HEK293 (cell line): ENCODE measurements at regions not wholly inside any gene's neighbourhood (a gene's known extent, or its start where the extent isn't known, plus 50 kb on each side); places are given as distances from the start of the nearest gene placed in this dataset.

Experiments
- CTCF ChIA-PET: fragments of 350-600 bp; formaldehyde crosslinking; extraction: SDS; loops from one replicate; lab custom pipeline; 2021; ENCODE audit warnings: antibody characterized with exemption; lab: Yijun Ruan, JAX
- POLR2A ChIA-PET: fragments of 300-600 bp; formaldehyde crosslinking; extraction: SDS; loops from one replicate; lab custom pipeline; 2020; ENCODE audit warnings: antibody characterized with exemption, inconsistent platforms; lab: Yijun Ruan, JAX
- H3K27ac ChIP-seq: fragments of 200-500 bp; sonication (Bioruptor generic); 2 replicates; pipeline ENCODE4 v1.5.1; 2014; ENCODE audit warnings: low read depth, low read length, control low read depth, inconsistent platforms; ENCODE audit errors: extremely low read depth
- H3K36me3 ChIP-seq, 2 experiments: fragments of 200-500 bp in 1 of 2; sonication (Bioruptor generic) in 1 of 2; 1 replicate in 1 of 2; 2 replicates in 1 of 2; pipeline ENCODE4 v1.5.1; 2014 to 2017; ENCODE audit warnings: inconsistent platforms in 2 of 2, low read length in 2 of 2; ENCODE audit not compliant: control insufficient read depth in 2 of 2, insufficient read depth in 1 of 2
- H3K4me1 ChIP-seq: fragments of 200-500 bp; sonication (Bioruptor generic); 2 replicates; pipeline ENCODE4 v1.5.1; 2014; ENCODE audit warnings: mild to moderate bottlenecking, low read length, inconsistent platforms; ENCODE audit not compliant: control insufficient read depth, insufficient read depth
- H3K4me3 ChIP-seq: 2 replicates; pipeline ENCODE4 v1.5.1; 2011; ENCODE audit warnings: low read depth, mild to moderate bottlenecking, control low read depth, low read length, moderate library complexity
- H3K9me3 ChIP-seq: fragments of 200-500 bp; sonication (Bioruptor generic); 2 replicates; pipeline ENCODE4 v1.5.1; 2014; ENCODE audit warnings: low read depth, low read length, inconsistent platforms; ENCODE audit not compliant: control insufficient read depth, insufficient read depth
- TCF7L2 ChIP-seq: IDR thresholded peaks from 2 replicates; pipeline ENCODE4 v1.6.1; 2011; ENCODE audit warnings: low read depth, mild to moderate bottlenecking, inconsistent platforms, low read length, moderate library complexity, borderline replicate concordance
- YY2 ChIP-seq: fragments of 450-650 bp; formaldehyde crosslinking; IDR thresholded peaks from 2 replicates; pipeline ENCODE4 v1.5.1; 2016; ENCODE audit warnings: missing biosample characterization, missing genetic modification characterization
- ZNF19 ChIP-seq: fragments of 450-650 bp; formaldehyde crosslinking; IDR thresholded peaks from 2 replicates; pipeline ENCODE4; 2016; ENCODE audit warnings: missing biosample characterization, missing genetic modification characterization, low read depth
- ZNF214 ChIP-seq: fragments of 450-650 bp; formaldehyde crosslinking; IDR thresholded peaks from 2 replicates; pipeline ENCODE4 v1.5.1; 2017; ENCODE audit warnings: missing biosample characterization, mild to moderate bottlenecking, missing genetic modification characterization, borderline replicate concordance
- ZNF514 ChIP-seq: fragments of 450-650 bp; formaldehyde crosslinking; IDR thresholded peaks from 2 replicates; pipeline ENCODE4 v1.5.1; 2016; ENCODE audit warnings: missing biosample characterization, missing genetic modification characterization
- ZNF549 ChIP-seq: fragments of 450-650 bp; IDR thresholded peaks from 2 replicates; pipeline ENCODE4 v1.5.1; 2018; ENCODE audit warnings: missing biosample characterization, missing genetic modification characterization, mild to moderate bottlenecking, inconsistent platforms, moderate library complexity
- ZNF585B ChIP-seq: fragments of 450-650 bp; formaldehyde crosslinking; IDR thresholded peaks from 2 replicates; pipeline ENCODE4 v1.5.1; 2016; ENCODE audit warnings: missing biosample characterization, missing genetic modification characterization
- ZXDB ChIP-seq: fragments of 450-650 bp; formaldehyde crosslinking; IDR thresholded peaks from 2 replicates; pipeline ENCODE4 v1.5.1; 2016; ENCODE audit warnings: missing biosample characterization, missing genetic modification characterization
- TF ChIP-seq, protein P1 (sequence below): fragments of 450-650 bp; formaldehyde crosslinking; IDR thresholded peaks from 2 replicates; pipeline ENCODE4 v1.5.1; 2016; ENCODE audit warnings: missing biosample characterization, missing genetic modification characterization
- TF ChIP-seq, protein P2 (sequence below): fragments of 450-650 bp; formaldehyde crosslinking; IDR thresholded peaks from 2 replicates; pipeline ENCODE4; 2016; ENCODE audit warnings: missing biosample characterization, missing genetic modification characterization
- TF ChIP-seq, protein P3 (sequence below): fragments of 450-650 bp; formaldehyde crosslinking; IDR thresholded peaks from 2 replicates; pipeline ENCODE4 v1.5.1; 2016; ENCODE audit warnings: missing biosample characterization, missing genetic modification characterization
- TF ChIP-seq, protein P4 (sequence below): fragments of 450-650 bp; formaldehyde crosslinking; IDR thresholded peaks from 2 replicates; pipeline ENCODE4 v1.5.1; 2016; ENCODE audit warnings: missing biosample characterization, missing genetic modification characterization

DNA sequence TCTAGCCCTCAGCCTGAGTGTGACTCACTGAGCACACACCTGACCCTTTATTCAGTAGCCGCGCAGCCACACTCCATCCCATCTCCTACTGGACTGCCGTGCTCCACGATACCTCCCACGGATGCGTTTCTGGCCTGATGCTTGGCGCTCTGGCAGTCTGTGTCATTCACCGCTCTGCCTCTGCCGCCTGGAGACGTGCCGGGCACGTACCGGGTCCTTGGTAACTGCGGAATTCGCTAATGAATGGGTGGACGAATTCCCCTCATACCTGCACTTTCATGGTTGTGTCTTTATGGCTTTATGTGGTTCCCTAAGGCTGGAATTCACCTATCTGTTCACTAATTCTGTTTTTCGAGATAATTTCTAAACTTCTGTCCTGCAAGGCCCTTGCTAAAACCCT is 405.7 kb downstream of the QKI start (continued):
- TF ChIP-seq, protein P1, sequence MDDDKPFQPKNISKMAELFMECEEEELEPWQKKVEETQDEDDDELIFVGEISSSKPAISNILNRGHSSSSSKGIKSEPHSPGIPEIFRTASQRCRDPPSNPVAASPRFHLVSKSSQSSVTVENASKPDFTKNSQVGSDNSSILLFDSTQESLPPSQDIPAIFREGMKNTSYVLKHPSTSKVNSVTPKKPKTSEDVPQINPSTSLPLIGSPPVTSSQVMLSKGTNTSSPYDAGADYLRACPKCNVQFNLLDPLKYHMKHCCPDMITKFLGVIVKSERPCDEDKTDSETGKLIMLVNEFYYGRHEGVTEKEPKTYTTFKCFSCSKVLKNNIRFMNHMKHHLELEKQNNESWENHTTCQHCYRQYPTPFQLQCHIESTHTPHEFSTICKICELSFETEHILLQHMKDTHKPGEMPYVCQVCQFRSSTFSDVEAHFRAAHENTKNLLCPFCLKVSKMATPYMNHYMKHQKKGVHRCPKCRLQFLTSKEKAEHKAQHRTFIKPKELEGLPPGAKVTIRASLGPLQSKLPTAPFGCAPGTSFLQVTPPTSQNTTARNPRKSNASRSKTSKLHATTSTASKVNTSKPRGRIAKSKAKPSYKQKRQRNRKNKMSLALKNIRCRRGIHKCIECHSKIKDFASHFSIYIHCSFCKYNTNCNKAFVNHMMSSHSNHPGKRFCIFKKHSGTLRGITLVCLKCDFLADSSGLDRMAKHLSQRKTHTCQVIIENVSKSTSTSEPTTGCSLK (tag by site-specific recombination): no peak
- TF ChIP-seq ZNF214 (no peak), ZNF514 (tag by site-specific recombination) (no peak), YY2 (no peak)

DNA sequence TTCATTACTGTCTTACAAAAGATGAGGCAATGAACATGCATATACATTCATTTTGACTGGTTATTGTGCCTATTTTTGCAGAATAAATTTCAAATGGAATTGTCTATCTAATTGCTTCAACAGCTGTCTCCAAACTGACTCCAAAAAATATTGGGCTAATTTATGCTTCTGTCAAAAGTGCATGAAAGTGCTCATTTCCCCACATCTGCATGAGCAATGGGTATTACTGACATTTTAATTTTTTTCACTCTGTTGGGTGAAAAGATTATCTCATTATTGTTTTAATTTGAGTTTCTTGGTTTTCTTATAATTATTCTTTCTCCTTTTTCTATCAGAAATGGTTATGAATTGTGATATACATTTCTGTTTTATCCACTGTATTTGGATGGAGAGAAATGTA is 404.2 kb downstream of the QKI start:
- Histone ChIP-seq H3K27ac (no peak overlapping the region), H3K4me3 (no peak overlapping the region)
- no peak for TF ChIP-seq ZNF19 (tag by site-specific recombination)
- TF ChIP-seq, protein P2, sequence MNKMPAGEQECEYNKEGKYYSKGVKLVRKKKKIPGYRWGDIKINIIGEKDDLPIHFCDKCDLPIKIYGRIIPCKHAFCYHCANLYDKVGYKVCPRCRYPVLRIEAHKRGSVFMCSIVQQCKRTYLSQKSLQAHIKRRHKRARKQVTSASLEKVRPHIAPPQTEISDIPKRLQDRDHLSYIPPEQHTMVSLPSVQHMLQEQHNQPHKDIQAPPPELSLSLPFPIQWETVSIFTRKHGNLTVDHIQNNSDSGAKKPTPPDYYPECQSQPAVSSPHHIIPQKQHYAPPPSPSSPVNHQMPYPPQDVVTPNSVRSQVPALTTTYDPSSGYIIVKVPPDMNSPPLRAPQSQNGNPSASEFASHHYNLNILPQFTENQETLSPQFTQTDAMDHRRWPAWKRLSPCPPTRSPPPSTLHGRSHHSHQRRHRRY (tag by site-specific recombination): no peak
- no peak for TF ChIP-seq ZNF585B (tag by site-specific recombination)
- no peak for TF ChIP-seq ZNF549 (tag by site-specific recombination)
- no peak for TF ChIP-seq TCF7L2
- TF ChIP-seq ZXDB (tag by site-specific recombination): no peak
- TF ChIP-seq, all 188 proteins: peak for 0
- no peaks in the 10 kb centered on the region for H3K9me3 ChIP-seq
- no peaks in the 10 kb centered on the region for H3K36me3 ChIP-seq
- ChIA-PET CTCF (no interaction called here), POLR2A (no interaction called here)
- no peaks in the 10 kb centered on the region for H3K4me1 ChIP-seq

DNA sequence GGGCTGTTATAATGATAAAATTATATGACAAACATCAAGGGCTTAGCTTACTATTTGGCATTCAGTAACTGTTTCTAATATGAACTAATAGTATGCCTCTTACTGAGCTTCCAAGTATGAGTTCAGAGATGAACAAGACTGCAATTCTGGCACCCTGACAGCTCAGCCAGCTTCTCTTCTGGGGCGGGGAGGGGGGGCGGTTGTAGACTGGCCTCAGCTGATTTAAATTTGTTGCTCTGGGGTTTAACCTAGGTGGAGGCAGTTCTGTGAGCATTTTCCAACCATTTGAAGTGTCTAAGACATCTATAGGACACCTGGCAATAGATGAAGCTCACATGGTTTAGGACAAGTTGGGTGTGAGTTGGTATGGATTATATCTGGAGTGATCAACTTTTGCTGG is 401.9 kb downstream of the QKI start:
- POLR2A ChIA-PET: interaction anchor here (0.6 kb wide), 1 partner anchor 1762 kb away, joined by 6 read pairs; no protein-coding TSS in a partner anchor
- TF ChIP-seq, protein P3, sequence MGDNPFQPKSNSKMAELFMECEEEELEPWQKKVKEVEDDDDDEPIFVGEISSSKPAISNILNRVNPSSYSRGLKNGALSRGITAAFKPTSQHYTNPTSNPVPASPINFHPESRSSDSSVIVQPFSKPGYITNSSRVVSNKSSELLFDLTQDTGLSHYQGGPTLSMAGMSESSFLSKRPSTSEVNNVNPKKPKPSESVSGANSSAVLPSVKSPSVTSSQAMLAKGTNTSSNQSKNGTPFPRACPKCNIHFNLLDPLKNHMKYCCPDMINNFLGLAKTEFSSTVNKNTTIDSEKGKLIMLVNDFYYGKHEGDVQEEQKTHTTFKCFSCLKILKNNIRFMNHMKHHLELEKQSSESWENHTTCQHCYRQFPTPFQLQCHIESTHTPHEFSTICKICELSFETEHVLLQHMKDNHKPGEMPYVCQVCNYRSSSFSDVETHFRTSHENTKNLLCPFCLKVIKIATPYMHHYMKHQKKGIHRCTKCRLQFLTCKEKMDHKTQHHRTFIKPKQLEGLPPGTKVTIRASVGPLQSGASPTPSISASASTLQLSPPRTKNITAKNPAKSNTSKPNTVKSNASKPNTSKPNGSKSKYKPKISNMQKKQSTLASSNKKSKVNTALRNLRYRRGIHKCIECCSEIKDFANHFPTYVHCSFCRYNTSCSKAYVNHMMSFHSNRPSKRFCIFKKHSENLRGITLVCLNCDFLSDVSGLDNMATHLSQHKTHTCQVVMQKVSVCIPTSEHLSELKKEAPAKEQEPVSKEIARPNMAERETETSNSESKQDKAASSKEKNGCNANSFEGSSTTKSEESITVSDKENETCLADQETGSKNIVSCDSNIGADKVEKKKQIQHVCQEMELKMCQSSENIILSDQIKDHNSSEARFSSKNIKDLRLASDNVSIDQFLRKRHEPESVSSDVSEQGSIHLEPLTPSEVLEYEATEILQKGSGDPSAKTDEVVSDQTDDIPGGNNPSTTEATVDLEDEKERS: no peak
- TF ChIP-seq, protein P4, sequence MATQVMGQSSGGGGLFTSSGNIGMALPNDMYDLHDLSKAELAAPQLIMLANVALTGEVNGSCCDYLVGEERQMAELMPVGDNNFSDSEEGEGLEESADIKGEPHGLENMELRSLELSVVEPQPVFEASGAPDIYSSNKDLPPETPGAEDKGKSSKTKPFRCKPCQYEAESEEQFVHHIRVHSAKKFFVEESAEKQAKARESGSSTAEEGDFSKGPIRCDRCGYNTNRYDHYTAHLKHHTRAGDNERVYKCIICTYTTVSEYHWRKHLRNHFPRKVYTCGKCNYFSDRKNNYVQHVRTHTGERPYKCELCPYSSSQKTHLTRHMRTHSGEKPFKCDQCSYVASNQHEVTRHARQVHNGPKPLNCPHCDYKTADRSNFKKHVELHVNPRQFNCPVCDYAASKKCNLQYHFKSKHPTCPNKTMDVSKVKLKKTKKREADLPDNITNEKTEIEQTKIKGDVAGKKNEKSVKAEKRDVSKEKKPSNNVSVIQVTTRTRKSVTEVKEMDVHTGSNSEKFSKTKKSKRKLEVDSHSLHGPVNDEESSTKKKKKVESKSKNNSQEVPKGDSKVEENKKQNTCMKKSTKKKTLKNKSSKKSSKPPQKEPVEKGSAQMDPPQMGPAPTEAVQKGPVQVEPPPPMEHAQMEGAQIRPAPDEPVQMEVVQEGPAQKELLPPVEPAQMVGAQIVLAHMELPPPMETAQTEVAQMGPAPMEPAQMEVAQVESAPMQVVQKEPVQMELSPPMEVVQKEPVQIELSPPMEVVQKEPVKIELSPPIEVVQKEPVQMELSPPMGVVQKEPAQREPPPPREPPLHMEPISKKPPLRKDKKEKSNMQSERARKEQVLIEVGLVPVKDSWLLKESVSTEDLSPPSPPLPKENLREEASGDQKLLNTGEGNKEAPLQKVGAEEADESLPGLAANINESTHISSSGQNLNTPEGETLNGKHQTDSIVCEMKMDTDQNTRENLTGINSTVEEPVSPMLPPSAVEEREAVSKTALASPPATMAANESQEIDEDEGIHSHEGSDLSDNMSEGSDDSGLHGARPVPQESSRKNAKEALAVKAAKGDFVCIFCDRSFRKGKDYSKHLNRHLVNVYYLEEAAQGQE (tag by site-specific recombination): no peak
- CTCF ChIA-PET: no interaction called here
- no peaks in the 10 kb centered on the region for H3K4me1 ChIP-seq
- no peaks in the 10 kb centered on the region for H3K9me3 ChIP-seq
- no peak overlapping the region for H3K4me3 ChIP-seq
- no peaks in the 10 kb centered on the region for H3K36me3 ChIP-seq
- no peak overlapping the region for H3K27ac ChIP-seq
